ENCODE measurements at regions not wholly inside any gene's neighbourhood (a gene's known extent, or its start where the extent isn't known, plus 50 kb on each side); places are given as distances from the start of the nearest gene placed in this dataset.

- H2AFZ ChIP-seq (ENCODE audit: low read length), result no peak overlapping the region
- H3K27ac ChIP-seq (ENCODE audit: low read depth, low read length, poor library complexity, severe bottlenecking), result no peak overlapping the region
- H3K4me3 ChIP-seq (ENCODE audit: low read depth, low read length, poor library complexity, severe bottlenecking), result no peak overlapping the region
- H3F3A ChIP-seq (ENCODE audit: insufficient read depth, low read length), result no peaks in the 10 kb centered on the region
- no peaks in the 10 kb centered on the region for H3K79me2 ChIP-seq (ENCODE audit: insufficient read depth, low read length)
- no peaks in the 10 kb centered on the region for H4K20me1 ChIP-seq (ENCODE audit: insufficient read depth, low read length)
- H3K4me2 ChIP-seq (ENCODE audit: low read length), result no peak overlapping the region
- peaks cover 3% of the 10 kb centered on the region for H3K4me1 ChIP-seq (ENCODE audit: insufficient read depth, low read length, severe bottlenecking)
- no peaks in the 10 kb centered on the region for H3K9me2 ChIP-seq (ENCODE audit: low read depth, low read length)
- H3K36me3 ChIP-seq (ENCODE audit: insufficient read depth, low read length), result no peaks in the 10 kb centered on the region
- no peak for TF ChIP-seq EZH2 (IDR thresholded peaks at IDR 0.05; ENCODE audit: borderline replicate concordance, low read length)
- no peak for TF ChIP-seq CTCF (IDR thresholded peaks at IDR 0.05; ENCODE audit: low read length)
- no peaks in the 10 kb centered on the region for H3K9me3 ChIP-seq (ENCODE audit: low read length)
- no peak overlapping the region for H3K9ac ChIP-seq (ENCODE audit: low read length)
- H3K27me3 ChIP-seq (ENCODE audit: insufficient read depth, low read length), result no peaks in the 10 kb centered on the region
Observed at GRCh38 chr2:45284621-45284995, 275.4 kb upstream of the SIX2 start.

DNA sequence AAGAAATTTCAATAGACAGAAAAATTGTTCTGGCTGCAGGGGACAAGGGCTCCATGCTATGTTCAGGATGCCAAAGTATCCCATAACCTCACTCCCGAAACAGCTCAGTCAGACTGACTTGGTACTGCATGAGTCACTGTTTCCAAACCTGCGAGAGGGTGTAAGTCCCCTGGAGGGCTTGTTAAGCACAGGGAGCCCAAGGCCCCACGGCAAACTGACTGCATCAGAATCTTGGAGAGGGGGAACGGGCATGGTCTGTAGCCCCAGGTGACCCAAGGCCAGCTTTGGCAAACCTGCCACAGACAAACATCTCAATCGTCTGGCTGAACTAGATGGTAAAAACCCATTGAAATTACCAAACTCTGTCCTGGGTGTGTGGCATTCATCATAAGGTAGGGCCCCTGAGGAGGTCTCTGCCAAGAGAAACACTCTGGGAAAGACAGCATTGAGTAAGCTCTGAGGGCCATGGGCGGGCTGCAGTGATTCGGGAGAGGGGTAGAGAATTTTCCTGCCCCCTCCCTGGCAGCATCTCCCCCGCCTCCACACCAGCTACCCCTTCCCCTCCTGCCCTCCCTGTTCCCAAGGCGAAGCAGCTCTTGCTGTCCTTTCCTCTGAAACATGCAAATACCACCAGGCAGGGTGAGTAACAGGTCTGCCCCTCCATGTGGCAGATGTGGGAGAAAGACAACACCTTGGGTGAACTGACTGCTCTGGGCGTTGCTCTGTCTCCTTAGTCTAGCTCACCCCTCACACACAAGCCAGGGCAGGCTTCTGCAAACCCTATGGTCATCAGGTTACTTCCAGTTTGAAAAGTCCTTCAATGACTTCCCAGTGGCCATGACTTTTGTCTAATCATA, 274.7 kb upstream of the SIX2 start:
- Histone ChIP-seq H3K9ac (ENCODE audit: low read length) (no peak overlapping the region), H3F3A (ENCODE audit: insufficient read depth, low read length) (no peaks in the 10 kb centered on the region), H3K79me2 (ENCODE audit: insufficient read depth, low read length) (no peaks in the 10 kb centered on the region), H2AFZ (ENCODE audit: low read length) (no peak overlapping the region), H3K36me3 (ENCODE audit: insufficient read depth, low read length) (no peaks in the 10 kb centered on the region), H3K4me1 (ENCODE audit: insufficient read depth, low read length, severe bottlenecking) (no peaks in the 10 kb centered on the region), H3K4me3 (ENCODE audit: low read depth, low read length, poor library complexity, severe bottlenecking) (no peak overlapping the region), H3K4me2 (ENCODE audit: low read length) (no peak overlapping the region), H3K27me3 (ENCODE audit: insufficient read depth, low read length) (no peaks in the 10 kb centered on the region), H3K9me2 (ENCODE audit: low read depth, low read length) (no peaks in the 10 kb centered on the region), H3K27ac (ENCODE audit: low read depth, low read length, poor library complexity, severe bottlenecking) (no peak overlapping the region), H3K9me3 (ENCODE audit: low read length) (no peaks in the 10 kb centered on the region), H4K20me1 (ENCODE audit: insufficient read depth, low read length) (no peaks in the 10 kb centered on the region)
- no peak for TF ChIP-seq EZH2 (IDR thresholded peaks at IDR 0.05; ENCODE audit: borderline replicate concordance, low read length)
- no peak for TF ChIP-seq CTCF (IDR thresholded peaks at IDR 0.05; ENCODE audit: low read length)

DNA sequence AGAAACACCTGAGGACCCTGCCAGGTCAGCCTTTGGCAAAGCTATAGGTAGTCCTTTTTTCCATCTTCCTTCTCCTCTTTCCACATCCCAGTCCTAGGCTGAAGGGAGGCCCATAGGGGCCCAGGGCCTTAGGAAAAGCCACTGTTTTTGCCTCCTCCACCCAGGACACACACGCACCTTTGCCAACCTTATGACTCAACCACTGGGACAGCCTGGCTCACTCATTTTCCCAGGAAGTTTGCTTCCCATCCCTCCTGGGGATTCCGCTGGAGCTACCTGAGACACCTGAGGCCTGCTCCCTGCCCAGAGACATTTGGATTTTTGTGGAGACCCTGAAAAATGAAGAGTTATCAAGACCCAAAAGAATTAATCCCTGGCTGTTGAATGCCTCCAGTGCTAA, 273.4 kb upstream of the SIX2 start:
- Histone ChIP-seq H3K36me3 (ENCODE audit: insufficient read depth, low read length) (no peaks in the 10 kb centered on the region), H3F3A (ENCODE audit: insufficient read depth, low read length) (no peaks in the 10 kb centered on the region), H3K4me1 (ENCODE audit: insufficient read depth, low read length, severe bottlenecking) (no peaks in the 10 kb centered on the region), H3K27ac (ENCODE audit: low read depth, low read length, poor library complexity, severe bottlenecking) (no peak overlapping the region), H3K79me2 (ENCODE audit: insufficient read depth, low read length) (no peaks in the 10 kb centered on the region), H3K4me2 (ENCODE audit: low read length) (no peak overlapping the region), H3K9me3 (ENCODE audit: low read length) (no peaks in the 10 kb centered on the region), H3K27me3 (ENCODE audit: insufficient read depth, low read length) (no peaks in the 10 kb centered on the region), H3K4me3 (ENCODE audit: low read depth, low read length, poor library complexity, severe bottlenecking) (no peak overlapping the region), H2AFZ (ENCODE audit: low read length) (no peak overlapping the region), H3K9me2 (ENCODE audit: low read depth, low read length) (no peaks in the 10 kb centered on the region), H3K9ac (ENCODE audit: low read length) (no peak overlapping the region), H4K20me1 (ENCODE audit: insufficient read depth, low read length) (no peaks in the 10 kb centered on the region)
- TF ChIP-seq EZH2 (IDR thresholded peaks at IDR 0.05; ENCODE audit: borderline replicate concordance, low read length), result no peak
- no peak for TF ChIP-seq CTCF (IDR thresholded peaks at IDR 0.05; ENCODE audit: low read length)

All from OCI-LY1 (cell line).